GM23338 (cell line): ENCODE measurements at regions not wholly inside any gene's neighbourhood (a gene's known extent, or its start where the extent isn't known, plus 50 kb on each side); places are given as distances from the start of the nearest gene placed in this dataset.

Source experiments
- ATAC-seq: fragments of 200-7000 bp; cut with Tn5 transposase; 3 replicates; pipeline ENCODE4 v1.9.1; 2020
- DNase-seq: peaks from one replicate; pipeline ENCODE4 v3.0.0-alpha.2; 2015; ENCODE audit warnings: low spot score
- H2AFZ ChIP-seq: fragments of 200-600 bp; sonication (generic); 2 replicates; pipeline ENCODE4 v1.8.0; 2016; ENCODE audit warnings: antibody characterized with exemption, mild to moderate bottlenecking, moderate library complexity
- H3F3A ChIP-seq: fragments of 200-600 bp; sonication (generic); replicated peaks from 2 replicates; pipeline ENCODE4 v1.8.0; 2017; ENCODE audit warnings: antibody characterized with exemption, mixed run types, low read depth
- H3K27ac ChIP-seq: fragments of 200-600 bp; sonication (generic); 2 replicates; pipeline ENCODE4 v1.6.1; 2016; ENCODE audit warnings: low read depth
- H3K27me3 ChIP-seq: fragments of 200-600 bp; sonication (generic); 2 replicates; pipeline ENCODE4 v1.8.0; 2016; ENCODE audit warnings: mild to moderate bottlenecking, mixed run types, moderate library complexity; ENCODE audit not compliant: insufficient read depth
- H3K36me3 ChIP-seq: fragments of 200-600 bp; sonication (generic); 2 replicates; pipeline ENCODE4 v1.8.0; 2016; ENCODE audit warnings: mild to moderate bottlenecking; ENCODE audit not compliant: insufficient read depth
- H3K4me1 ChIP-seq: fragments of 200-600 bp; sonication (generic); 2 replicates; pipeline ENCODE4 v1.8.0; 2016; ENCODE audit warnings: mild to moderate bottlenecking, moderate library complexity; ENCODE audit not compliant: insufficient read depth
- H3K4me2 ChIP-seq: fragments of 200-600 bp; sonication (generic); 2 replicates; pipeline ENCODE4 v1.7.1; 2017; ENCODE audit warnings: mixed run types
- H3K4me3 ChIP-seq: fragments of 200-600 bp; sonication (generic); 2 replicates; pipeline ENCODE4 v1.6.1; 2016; ENCODE audit warnings: mixed run types
- H3K79me2 ChIP-seq: fragments of 200-600 bp; sonication (generic); replicated peaks from 2 replicates; pipeline ENCODE4 v1.8.0; 2017; ENCODE audit warnings: mild to moderate bottlenecking; ENCODE audit not compliant: insufficient read depth
- H3K9me2 ChIP-seq: fragments of 200-600 bp; sonication (generic); 2 replicates; pipeline ENCODE4 v1.8.0; 2017; ENCODE audit not compliant: insufficient read depth
- H4K20me1 ChIP-seq: fragments of 200-600 bp; sonication (generic); replicated peaks from 2 replicates; pipeline ENCODE4 v1.8.0; 2017; ENCODE audit warnings: mild to moderate bottlenecking; ENCODE audit not compliant: insufficient read depth
- H3K27ac Mint-ChIP-seq: 2 replicates; pipeline ENCODE4 v1.8.0; 2020; ENCODE audit warnings: inconsistent platforms, mild to moderate bottlenecking, moderate library complexity, mixed read lengths
- H3K27me3 Mint-ChIP-seq: 3 replicates; pipeline ENCODE4 v1.8.0; 2022; ENCODE audit warnings: low read depth, mild to moderate bottlenecking, moderate library complexity, mixed read lengths, inconsistent platforms; ENCODE audit not compliant: insufficient read depth, poor library complexity
- H3K36me3 Mint-ChIP-seq: 3 replicates; pipeline ENCODE4 v1.8.0; 2021; ENCODE audit warnings: low read depth, mild to moderate bottlenecking, inconsistent platforms, moderate library complexity, mixed read lengths
- H3K4me1 Mint-ChIP-seq: 3 replicates; pipeline ENCODE4 v1.8.0; 2020; ENCODE audit warnings: mild to moderate bottlenecking, inconsistent platforms, mixed read lengths
- H3K4me3 Mint-ChIP-seq: 3 replicates; pipeline ENCODE4 v1.8.0; 2021; ENCODE audit warnings: moderate library complexity, mild to moderate bottlenecking, inconsistent platforms, mixed read lengths
- H3K9me3 Mint-ChIP-seq: 3 replicates; pipeline ENCODE4 v1.8.0; 2020; ENCODE audit warnings: moderate library complexity, mild to moderate bottlenecking, inconsistent platforms, mixed read lengths
- CREB1 ChIP-seq: fragments of 250-450 bp; sonication (Bioruptor Pico); IDR thresholded peaks from 2 replicates; pipeline ENCODE4 v1.5.0; 2020; ENCODE audit warnings: low read depth, mild to moderate bottlenecking, moderate library complexity
- EZH2 ChIP-seq: fragments of 200-600 bp; sonication (generic); IDR thresholded peaks from one replicate; pipeline ENCODE4 v1.8.0; 2017; ENCODE audit warnings: antibody characterized with exemption, mild to moderate bottlenecking, low read depth; ENCODE audit not compliant: unreplicated experiment
- EZH2phosphoT487 ChIP-seq: fragments of 200-600 bp; sonication (generic); IDR thresholded peaks from one replicate; pipeline ENCODE4 v1.8.1; 2018; ENCODE audit warnings: antibody characterized with exemption; ENCODE audit not compliant: unreplicated experiment
- JUNB ChIP-seq: IDR thresholded peaks from one replicate; pipeline ENCODE4 v1.6.1; 2016; ENCODE audit warnings: antibody characterized with exemption; ENCODE audit not compliant: unreplicated experiment
- NANOG ChIP-seq: IDR thresholded peaks from 2 replicates; pipeline ENCODE4 v1.6.1; 2016; ENCODE audit warnings: antibody characterized with exemption, borderline replicate concordance
- POLR2AphosphoS5 ChIP-seq: IDR thresholded peaks from 2 replicates; pipeline ENCODE4 v1.6.1; 2016; ENCODE audit warnings: antibody characterized with exemption, low read depth
- STAT1 ChIP-seq: IDR thresholded peaks from one replicate; pipeline ENCODE4 v1.6.1; 2016; ENCODE audit warnings: antibody characterized with exemption; ENCODE audit not compliant: unreplicated experiment
- ZNF114 ChIP-seq: fragments of 250-450 bp; sonication (Bioruptor Pico); IDR thresholded peaks from 2 replicates; pipeline ENCODE4 v1.5.0; 2020; ENCODE audit warnings: mild to moderate bottlenecking, moderate library complexity
- ZNF331 ChIP-seq: fragments of 250-450 bp; sonication (Bioruptor Pico); IDR thresholded peaks from 2 replicates; pipeline ENCODE4 v1.5.0; 2020; ENCODE audit warnings: low read depth, mild to moderate bottlenecking, moderate library complexity
- TF ChIP-seq, protein P1 (sequence below): IDR thresholded peaks from 2 replicates; pipeline ENCODE4 v1.6.1; 2016; ENCODE audit warnings: antibody characterized with exemption
- TF ChIP-seq, protein P2 (sequence below), 2 experiments: fragments of 200-600 bp in 1 of 2; sonication (generic) in 1 of 2; conservative IDR thresholded peaks; 2 replicates each; pipeline versions ENCODE4 v1.5.1 to v1.6.1; 2016 to 2017; ENCODE audit warnings: antibody characterized with exemption in 2 of 2, low read depth in 2 of 2, mild to moderate bottlenecking in 2 of 2, moderate library complexity in 1 of 2
- TF ChIP-seq, protein P3 (sequence below): IDR thresholded peaks from one replicate; pipeline ENCODE4 v1.6.1; 2018; ENCODE audit warnings: antibody characterized with exemption; ENCODE audit not compliant: unreplicated experiment
- TF ChIP-seq, protein P4 (sequence below): fragments of 250-450 bp; sonication (Bioruptor Pico); IDR thresholded peaks from 2 replicates; pipeline ENCODE4 v1.5.0; 2020; ENCODE audit warnings: mild to moderate bottlenecking, moderate library complexity

DNA sequence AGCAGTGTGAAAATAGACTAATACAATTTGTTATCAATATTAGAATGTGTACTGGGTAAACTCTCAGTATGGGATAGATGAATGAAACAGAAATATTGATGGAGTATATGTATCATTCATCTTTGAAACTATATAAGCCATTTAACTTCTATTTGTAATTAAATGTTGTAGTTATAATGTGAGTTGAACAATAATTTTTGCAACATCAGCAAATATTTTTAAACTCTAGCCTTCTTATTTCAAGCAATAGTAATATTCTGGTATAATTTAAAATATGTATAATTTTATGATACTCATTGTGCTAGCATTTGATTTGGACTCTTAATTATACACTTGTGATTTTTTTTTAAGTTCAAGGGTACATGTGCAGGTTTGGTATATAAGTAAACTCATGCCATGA lies 59.6 kb upstream of the RGMB start:
- Mint-ChIP-seq H3K36me3 (peaks cover 8% of the 10 kb centered on the region; the same call in 2 of the 3 replicates), H3K4me1 (peaks cover 5% of the 10 kb centered on the region; the same call in 1 of the 3 replicates), H3K27me3 (no peaks in the 10 kb centered on the region), H3K4me3 (no peak overlapping the region), H3K27ac (no peak overlapping the region), H3K9me3 (peaks cover 10% of the 10 kb centered on the region)
- no peak for DNase-seq
- H2AFZ ChIP-seq, result no peak overlapping the region
- H3K4me2 ChIP-seq, result no peak overlapping the region
- H3K27me3 ChIP-seq, result no peaks in the 10 kb centered on the region
- H3K27ac ChIP-seq, result no peak overlapping the region
- no peak for ATAC-seq
- H3K9me2 ChIP-seq, result no peaks in the 10 kb centered on the region; the same call in 1 of the 2 replicates
- H3K4me3 ChIP-seq, result no peak overlapping the region
- H3K4me1 ChIP-seq, result peaks cover 4% of the 10 kb centered on the region; the same call in 1 of the 2 replicates
- H4K20me1 ChIP-seq, result no peaks in the 10 kb centered on the region
- H3K36me3 ChIP-seq, result no peaks in the 10 kb centered on the region
- TF ChIP-seq, protein P1, sequence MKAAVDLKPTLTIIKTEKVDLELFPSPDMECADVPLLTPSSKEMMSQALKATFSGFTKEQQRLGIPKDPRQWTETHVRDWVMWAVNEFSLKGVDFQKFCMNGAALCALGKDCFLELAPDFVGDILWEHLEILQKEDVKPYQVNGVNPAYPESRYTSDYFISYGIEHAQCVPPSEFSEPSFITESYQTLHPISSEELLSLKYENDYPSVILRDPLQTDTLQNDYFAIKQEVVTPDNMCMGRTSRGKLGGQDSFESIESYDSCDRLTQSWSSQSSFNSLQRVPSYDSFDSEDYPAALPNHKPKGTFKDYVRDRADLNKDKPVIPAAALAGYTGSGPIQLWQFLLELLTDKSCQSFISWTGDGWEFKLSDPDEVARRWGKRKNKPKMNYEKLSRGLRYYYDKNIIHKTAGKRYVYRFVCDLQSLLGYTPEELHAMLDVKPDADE, result no peak
- TF ChIP-seq, protein P2, sequence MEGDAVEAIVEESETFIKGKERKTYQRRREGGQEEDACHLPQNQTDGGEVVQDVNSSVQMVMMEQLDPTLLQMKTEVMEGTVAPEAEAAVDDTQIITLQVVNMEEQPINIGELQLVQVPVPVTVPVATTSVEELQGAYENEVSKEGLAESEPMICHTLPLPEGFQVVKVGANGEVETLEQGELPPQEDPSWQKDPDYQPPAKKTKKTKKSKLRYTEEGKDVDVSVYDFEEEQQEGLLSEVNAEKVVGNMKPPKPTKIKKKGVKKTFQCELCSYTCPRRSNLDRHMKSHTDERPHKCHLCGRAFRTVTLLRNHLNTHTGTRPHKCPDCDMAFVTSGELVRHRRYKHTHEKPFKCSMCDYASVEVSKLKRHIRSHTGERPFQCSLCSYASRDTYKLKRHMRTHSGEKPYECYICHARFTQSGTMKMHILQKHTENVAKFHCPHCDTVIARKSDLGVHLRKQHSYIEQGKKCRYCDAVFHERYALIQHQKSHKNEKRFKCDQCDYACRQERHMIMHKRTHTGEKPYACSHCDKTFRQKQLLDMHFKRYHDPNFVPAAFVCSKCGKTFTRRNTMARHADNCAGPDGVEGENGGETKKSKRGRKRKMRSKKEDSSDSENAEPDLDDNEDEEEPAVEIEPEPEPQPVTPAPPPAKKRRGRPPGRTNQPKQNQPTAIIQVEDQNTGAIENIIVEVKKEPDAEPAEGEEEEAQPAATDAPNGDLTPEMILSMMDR (conservative IDR thresholded peaks at IDR 0.05; ENCODE audit: low read depth in 2 of 2), result no peak
- TF ChIP-seq, protein P3, sequence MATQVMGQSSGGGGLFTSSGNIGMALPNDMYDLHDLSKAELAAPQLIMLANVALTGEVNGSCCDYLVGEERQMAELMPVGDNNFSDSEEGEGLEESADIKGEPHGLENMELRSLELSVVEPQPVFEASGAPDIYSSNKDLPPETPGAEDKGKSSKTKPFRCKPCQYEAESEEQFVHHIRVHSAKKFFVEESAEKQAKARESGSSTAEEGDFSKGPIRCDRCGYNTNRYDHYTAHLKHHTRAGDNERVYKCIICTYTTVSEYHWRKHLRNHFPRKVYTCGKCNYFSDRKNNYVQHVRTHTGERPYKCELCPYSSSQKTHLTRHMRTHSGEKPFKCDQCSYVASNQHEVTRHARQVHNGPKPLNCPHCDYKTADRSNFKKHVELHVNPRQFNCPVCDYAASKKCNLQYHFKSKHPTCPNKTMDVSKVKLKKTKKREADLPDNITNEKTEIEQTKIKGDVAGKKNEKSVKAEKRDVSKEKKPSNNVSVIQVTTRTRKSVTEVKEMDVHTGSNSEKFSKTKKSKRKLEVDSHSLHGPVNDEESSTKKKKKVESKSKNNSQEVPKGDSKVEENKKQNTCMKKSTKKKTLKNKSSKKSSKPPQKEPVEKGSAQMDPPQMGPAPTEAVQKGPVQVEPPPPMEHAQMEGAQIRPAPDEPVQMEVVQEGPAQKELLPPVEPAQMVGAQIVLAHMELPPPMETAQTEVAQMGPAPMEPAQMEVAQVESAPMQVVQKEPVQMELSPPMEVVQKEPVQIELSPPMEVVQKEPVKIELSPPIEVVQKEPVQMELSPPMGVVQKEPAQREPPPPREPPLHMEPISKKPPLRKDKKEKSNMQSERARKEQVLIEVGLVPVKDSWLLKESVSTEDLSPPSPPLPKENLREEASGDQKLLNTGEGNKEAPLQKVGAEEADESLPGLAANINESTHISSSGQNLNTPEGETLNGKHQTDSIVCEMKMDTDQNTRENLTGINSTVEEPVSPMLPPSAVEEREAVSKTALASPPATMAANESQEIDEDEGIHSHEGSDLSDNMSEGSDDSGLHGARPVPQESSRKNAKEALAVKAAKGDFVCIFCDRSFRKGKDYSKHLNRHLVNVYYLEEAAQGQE, result no peak
- TF ChIP-seq POLR2AphosphoS5, result no peak
- no peak for TF ChIP-seq STAT1
- TF ChIP-seq, protein P4, sequence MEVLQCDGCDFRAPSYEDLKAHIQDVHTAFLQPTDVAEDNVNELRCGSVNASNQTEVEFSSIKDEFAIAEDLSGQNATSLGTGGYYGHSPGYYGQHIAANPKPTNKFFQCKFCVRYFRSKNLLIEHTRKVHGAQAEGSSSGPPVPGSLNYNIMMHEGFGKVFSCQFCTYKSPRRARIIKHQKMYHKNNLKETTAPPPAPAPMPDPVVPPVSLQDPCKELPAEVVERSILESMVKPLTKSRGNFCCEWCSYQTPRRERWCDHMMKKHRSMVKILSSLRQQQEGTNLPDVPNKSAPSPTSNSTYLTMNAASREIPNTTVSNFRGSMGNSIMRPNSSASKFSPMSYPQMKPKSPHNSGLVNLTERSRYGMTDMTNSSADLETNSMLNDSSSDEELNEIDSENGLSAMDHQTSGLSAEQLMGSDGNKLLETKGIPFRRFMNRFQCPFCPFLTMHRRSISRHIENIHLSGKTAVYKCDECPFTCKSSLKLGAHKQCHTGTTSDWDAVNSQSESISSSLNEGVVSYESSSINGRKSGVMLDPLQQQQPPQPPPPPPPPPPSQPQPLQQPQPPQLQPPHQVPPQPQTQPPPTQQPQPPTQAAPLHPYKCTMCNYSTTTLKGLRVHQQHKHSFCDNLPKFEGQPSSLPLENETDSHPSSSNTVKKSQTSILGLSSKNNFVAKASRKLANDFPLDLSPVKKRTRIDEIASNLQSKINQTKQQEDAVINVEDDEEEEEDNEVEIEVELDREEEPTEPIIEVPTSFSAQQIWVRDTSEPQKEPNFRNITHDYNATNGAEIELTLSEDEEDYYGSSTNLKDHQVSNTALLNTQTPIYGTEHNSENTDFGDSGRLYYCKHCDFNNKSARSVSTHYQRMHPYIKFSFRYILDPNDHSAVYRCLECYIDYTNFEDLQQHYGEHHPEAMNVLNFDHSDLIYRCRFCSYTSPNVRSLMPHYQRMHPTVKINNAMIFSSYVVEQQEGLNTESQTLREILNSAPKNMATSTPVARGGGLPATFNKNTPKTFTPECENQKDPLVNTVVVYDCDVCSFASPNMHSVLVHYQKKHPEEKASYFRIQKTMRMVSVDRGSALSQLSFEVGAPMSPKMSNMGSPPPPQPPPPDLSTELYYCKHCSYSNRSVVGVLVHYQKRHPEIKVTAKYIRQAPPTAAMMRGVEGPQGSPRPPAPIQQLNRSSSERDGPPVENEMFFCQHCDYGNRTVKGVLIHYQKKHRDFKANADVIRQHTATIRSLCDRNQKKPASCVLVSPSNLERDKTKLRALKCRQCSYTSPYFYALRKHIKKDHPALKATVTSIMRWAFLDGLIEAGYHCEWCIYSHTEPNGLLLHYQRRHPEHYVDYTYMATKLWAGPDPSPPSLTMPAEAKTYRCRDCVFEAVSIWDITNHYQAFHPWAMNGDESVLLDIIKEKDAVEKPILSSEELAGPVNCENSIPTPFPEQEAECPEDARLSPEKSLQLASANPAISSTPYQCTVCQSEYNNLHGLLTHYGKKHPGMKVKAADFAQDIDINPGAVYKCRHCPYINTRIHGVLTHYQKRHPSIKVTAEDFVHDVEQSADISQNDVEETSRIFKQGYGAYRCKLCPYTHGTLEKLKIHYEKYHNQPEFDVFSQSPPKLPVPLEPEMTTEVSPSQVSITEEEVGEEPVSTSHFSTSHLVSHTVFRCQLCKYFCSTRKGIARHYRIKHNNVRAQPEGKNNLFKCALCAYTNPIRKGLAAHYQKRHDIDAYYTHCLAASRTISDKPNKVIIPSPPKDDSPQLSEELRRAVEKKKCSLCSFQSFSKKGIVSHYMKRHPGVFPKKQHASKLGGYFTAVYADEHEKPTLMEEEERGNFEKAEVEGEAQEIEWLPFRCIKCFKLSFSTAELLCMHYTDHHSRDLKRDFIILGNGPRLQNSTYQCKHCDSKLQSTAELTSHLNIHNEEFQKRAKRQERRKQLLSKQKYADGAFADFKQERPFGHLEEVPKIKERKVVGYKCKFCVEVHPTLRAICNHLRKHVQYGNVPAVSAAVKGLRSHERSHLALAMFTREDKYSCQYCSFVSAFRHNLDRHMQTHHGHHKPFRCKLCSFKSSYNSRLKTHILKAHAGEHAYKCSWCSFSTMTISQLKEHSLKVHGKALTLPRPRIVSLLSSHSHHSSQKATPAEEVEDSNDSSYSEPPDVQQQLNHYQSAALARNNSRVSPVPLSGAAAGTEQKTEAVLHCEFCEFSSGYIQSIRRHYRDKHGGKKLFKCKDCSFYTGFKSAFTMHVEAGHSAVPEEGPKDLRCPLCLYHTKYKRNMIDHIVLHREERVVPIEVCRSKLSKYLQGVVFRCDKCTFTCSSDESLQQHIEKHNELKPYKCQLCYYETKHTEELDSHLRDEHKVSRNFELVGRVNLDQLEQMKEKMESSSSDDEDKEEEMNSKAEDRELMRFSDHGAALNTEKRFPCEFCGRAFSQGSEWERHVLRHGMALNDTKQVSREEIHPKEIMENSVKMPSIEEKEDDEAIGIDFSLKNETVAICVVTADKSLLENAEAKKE, result no peak
- no peak for TF ChIP-seq NANOG
- TF ChIP-seq EZH2, result no peak
- no peak for TF ChIP-seq ZNF114
- TF ChIP-seq CREB1 (CRISPR knock-in tag), result no peak
- TF ChIP-seq EZH2phosphoT487, result no peak
- no peak for TF ChIP-seq JUNB
- no peak for TF ChIP-seq ZNF331 (CRISPR knock-in tag)
- H3K79me2 ChIP-seq, result no peaks in the 10 kb centered on the region
- H3F3A ChIP-seq, result no peaks in the 10 kb centered on the region
